ENCODE measurements at regions not wholly inside any gene's neighbourhood (a gene's known extent, or its start where the extent isn't known, plus 50 kb on each side); places are given as distances from the start of the nearest gene placed in this dataset.

DNA sequence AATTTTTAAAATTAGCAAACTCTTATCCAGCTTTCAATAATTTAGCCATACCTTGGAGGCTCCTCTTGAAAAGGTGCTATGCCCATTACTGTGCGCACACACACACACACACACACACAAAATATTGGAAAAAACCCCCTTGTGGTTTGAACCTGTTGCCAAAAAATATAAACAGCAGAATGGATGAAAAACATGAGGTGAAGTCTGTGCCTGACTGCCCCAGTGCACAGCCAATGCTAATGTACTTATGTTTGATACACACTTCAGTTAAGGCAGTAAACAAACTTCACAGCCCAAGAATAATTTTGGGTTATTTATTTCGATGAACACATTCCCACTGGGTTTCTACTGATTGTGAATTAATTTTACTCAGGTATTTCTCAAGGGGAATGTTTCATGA is 113.2 kb upstream of the SEM1 start:
- no peak for TF ChIP-seq EZH2 (IDR thresholded peaks at IDR 0.05)
- no peak for TF ChIP-seq POLR2AphosphoS5 (IDR thresholded peaks at IDR 0.05; ENCODE audit: low read depth, low read length)
- no peak for TF ChIP-seq POLR2A (IDR thresholded peaks at IDR 0.05; ENCODE audit: borderline replicate concordance, extremely low read depth, insufficient read depth, insufficient read length)
- TF ChIP-seq, protein P1, sequence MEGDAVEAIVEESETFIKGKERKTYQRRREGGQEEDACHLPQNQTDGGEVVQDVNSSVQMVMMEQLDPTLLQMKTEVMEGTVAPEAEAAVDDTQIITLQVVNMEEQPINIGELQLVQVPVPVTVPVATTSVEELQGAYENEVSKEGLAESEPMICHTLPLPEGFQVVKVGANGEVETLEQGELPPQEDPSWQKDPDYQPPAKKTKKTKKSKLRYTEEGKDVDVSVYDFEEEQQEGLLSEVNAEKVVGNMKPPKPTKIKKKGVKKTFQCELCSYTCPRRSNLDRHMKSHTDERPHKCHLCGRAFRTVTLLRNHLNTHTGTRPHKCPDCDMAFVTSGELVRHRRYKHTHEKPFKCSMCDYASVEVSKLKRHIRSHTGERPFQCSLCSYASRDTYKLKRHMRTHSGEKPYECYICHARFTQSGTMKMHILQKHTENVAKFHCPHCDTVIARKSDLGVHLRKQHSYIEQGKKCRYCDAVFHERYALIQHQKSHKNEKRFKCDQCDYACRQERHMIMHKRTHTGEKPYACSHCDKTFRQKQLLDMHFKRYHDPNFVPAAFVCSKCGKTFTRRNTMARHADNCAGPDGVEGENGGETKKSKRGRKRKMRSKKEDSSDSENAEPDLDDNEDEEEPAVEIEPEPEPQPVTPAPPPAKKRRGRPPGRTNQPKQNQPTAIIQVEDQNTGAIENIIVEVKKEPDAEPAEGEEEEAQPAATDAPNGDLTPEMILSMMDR (IDR thresholded peaks at IDR 0.05 in 2 of 3, conservative IDR thresholded peaks at IDR 0.05 in 1 of 3; ENCODE audit: borderline replicate concordance in 1 of 3, insufficient read depth in 1 of 3, low read depth in 2 of 3, low read length in 2 of 3), result no peak
- no peak for TF ChIP-seq EZH2phosphoT487 (IDR thresholded peaks at IDR 0.05; ENCODE audit: borderline replicate concordance)
- TF ChIP-seq, protein P2, sequence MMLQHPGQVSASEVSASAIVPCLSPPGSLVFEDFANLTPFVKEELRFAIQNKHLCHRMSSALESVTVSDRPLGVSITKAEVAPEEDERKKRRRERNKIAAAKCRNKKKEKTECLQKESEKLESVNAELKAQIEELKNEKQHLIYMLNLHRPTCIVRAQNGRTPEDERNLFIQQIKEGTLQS (IDR thresholded peaks at IDR 0.05), result no peak
- no peak for TF ChIP-seq ZFX (IDR thresholded peaks at IDR 0.05)
- TF ChIP-seq SIN3A (IDR thresholded peaks at IDR 0.05; ENCODE audit: low read depth), result no peak
- TF ChIP-seq, protein P3, sequence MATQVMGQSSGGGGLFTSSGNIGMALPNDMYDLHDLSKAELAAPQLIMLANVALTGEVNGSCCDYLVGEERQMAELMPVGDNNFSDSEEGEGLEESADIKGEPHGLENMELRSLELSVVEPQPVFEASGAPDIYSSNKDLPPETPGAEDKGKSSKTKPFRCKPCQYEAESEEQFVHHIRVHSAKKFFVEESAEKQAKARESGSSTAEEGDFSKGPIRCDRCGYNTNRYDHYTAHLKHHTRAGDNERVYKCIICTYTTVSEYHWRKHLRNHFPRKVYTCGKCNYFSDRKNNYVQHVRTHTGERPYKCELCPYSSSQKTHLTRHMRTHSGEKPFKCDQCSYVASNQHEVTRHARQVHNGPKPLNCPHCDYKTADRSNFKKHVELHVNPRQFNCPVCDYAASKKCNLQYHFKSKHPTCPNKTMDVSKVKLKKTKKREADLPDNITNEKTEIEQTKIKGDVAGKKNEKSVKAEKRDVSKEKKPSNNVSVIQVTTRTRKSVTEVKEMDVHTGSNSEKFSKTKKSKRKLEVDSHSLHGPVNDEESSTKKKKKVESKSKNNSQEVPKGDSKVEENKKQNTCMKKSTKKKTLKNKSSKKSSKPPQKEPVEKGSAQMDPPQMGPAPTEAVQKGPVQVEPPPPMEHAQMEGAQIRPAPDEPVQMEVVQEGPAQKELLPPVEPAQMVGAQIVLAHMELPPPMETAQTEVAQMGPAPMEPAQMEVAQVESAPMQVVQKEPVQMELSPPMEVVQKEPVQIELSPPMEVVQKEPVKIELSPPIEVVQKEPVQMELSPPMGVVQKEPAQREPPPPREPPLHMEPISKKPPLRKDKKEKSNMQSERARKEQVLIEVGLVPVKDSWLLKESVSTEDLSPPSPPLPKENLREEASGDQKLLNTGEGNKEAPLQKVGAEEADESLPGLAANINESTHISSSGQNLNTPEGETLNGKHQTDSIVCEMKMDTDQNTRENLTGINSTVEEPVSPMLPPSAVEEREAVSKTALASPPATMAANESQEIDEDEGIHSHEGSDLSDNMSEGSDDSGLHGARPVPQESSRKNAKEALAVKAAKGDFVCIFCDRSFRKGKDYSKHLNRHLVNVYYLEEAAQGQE (IDR thresholded peaks at IDR 0.05; ENCODE audit: low read depth), result no peak
- TF ChIP-seq YY1 (IDR thresholded peaks at IDR 0.05; ENCODE audit: extremely low read depth, insufficient replicate concordance, low read depth, low read length), result no peak
- no peak for TF ChIP-seq CEBPB (IDR thresholded peaks at IDR 0.05; ENCODE audit: low read depth)
- TF ChIP-seq, protein P4, sequence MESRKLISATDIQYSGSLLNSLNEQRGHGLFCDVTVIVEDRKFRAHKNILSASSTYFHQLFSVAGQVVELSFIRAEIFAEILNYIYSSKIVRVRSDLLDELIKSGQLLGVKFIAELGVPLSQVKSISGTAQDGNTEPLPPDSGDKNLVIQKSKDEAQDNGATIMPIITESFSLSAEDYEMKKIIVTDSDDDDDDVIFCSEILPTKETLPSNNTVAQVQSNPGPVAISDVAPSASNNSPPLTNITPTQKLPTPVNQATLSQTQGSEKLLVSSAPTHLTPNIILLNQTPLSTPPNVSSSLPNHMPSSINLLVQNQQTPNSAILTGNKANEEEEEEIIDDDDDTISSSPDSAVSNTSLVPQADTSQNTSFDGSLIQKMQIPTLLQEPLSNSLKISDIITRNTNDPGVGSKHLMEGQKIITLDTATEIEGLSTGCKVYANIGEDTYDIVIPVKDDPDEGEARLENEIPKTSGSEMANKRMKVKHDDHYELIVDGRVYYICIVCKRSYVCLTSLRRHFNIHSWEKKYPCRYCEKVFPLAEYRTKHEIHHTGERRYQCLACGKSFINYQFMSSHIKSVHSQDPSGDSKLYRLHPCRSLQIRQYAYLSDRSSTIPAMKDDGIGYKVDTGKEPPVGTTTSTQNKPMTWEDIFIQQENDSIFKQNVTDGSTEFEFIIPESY (IDR thresholded peaks at IDR 0.05; ENCODE audit: extremely low read depth, insufficient replicate concordance, low read length), result no peak
